ENCODE measurements at regions not wholly inside any gene's neighbourhood (a gene's known extent, or its start where the extent isn't known, plus 50 kb on each side); places are given as distances from the start of the nearest gene placed in this dataset.

DNA sequence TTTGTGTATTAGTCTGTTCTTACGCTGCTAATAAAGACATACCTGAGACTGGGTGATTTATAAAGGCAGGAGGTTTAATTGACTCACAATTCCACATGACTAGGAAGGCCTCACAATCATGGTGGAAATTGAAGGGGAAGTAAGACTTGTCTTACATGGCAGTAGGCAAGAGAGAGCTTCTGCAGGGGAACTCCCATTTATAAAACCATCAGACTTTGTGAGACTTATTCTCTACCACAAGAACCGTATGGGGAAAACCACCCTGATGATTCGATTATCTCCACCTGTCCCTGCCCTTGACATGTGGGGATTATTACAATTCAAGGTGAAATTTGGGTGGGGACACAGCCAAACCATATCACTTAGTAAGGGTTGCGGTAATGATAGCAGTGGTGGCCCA is 833.1 kb downstream of the FLRT2 start:
- no peaks in the 10 kb centered on the region for H3K9me3 Mint-ChIP-seq
- TF ChIP-seq EZH2phosphoT487 (IDR thresholded peaks at IDR 0.05) (no peak), CTCF (IDR thresholded peaks at IDR 0.05) (no peak), EZH2 (IDR thresholded peaks at IDR 0.05) (no peak)
- DNase-seq (ENCODE audit: low spot score) = no peak

DNA sequence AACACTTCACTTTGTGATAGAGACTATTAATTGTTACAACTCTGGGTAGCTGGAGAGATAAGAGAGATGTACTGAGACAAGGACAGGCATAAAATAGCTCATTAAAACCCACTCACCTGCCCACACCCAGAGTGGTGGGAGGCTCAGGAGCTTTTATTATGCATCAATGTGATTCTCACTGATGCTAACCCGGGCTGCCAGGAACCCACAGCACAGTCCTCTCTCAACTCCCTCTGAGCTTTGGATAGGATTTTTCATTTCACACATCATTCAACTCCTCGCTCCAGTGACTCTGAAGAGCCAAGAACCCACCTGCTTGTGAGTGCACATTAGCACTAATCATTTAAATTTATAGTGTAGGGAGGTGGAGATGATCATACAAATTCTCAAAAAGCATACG is 827.9 kb downstream of the FLRT2 start:
- Histone ChIP-seq H3K79me2 (ENCODE audit: low read depth) (no peaks in the 10 kb centered on the region), H3K9me3 (ENCODE audit: low read depth) (no peaks in the 10 kb centered on the region), H3K27me3 (no peaks in the 10 kb centered on the region), H4K20me1 (ENCODE audit: low read depth) (no peaks in the 10 kb centered on the region), H2AFZ (replicated peaks) (no peak overlapping the region), H3K27ac (no peak overlapping the region), H3F3A (ENCODE audit: low read depth) (no peaks in the 10 kb centered on the region), H3K4me2 (no peak overlapping the region), H3K36me3 (no peaks in the 10 kb centered on the region), H3K9ac (no peak overlapping the region), H3K4me3 (no peak overlapping the region), H3K4me1 (peaks cover 7% of the 10 kb centered on the region)
- Mint-ChIP-seq H3K4me1 (peaks cover 8% of the 10 kb centered on the region), H3K36me3 (no peaks in the 10 kb centered on the region), H3K27ac (no peak overlapping the region), H3K9me3 (no peaks in the 10 kb centered on the region), H3K4me3 (no peak overlapping the region), H3K27me3 (ENCODE audit: insufficient read depth, low read depth) (no peaks in the 10 kb centered on the region)
- no peak for DNase-seq (ENCODE audit: low spot score)
- TF ChIP-seq CTCF (IDR thresholded peaks at IDR 0.05) (no peak), EZH2phosphoT487 (IDR thresholded peaks at IDR 0.05) (no peak), EZH2 (IDR thresholded peaks at IDR 0.05) (no peak)

More for the DNA sequence above, 833.1 kb downstream of the FLRT2 start:
- Histone ChIP-seq H3K27ac (no peak overlapping the region), H3K9ac (no peak overlapping the region), H3K4me2 (no peak overlapping the region), H3K9me3 (ENCODE audit: low read depth) (no peaks in the 10 kb centered on the region), H2AFZ (replicated peaks) (no peak overlapping the region), H3K4me1 (no peaks in the 10 kb centered on the region), H3F3A (ENCODE audit: low read depth) (no peaks in the 10 kb centered on the region), H3K79me2 (ENCODE audit: low read depth) (no peaks in the 10 kb centered on the region), H3K36me3 (no peaks in the 10 kb centered on the region), H3K4me3 (no peak overlapping the region), H4K20me1 (ENCODE audit: low read depth) (no peaks in the 10 kb centered on the region), H3K27me3 (no peaks in the 10 kb centered on the region)
- peaks cover 4% of the 10 kb centered on the region for H3K4me1 Mint-ChIP-seq
- H3K4me3 Mint-ChIP-seq = no peak overlapping the region
- peaks cover 2% of the 10 kb centered on the region for H3K27me3 Mint-ChIP-seq (ENCODE audit: insufficient read depth, low read depth)
- H3K27ac Mint-ChIP-seq = no peak overlapping the region
- no peaks in the 10 kb centered on the region for H3K36me3 Mint-ChIP-seq

DNA sequence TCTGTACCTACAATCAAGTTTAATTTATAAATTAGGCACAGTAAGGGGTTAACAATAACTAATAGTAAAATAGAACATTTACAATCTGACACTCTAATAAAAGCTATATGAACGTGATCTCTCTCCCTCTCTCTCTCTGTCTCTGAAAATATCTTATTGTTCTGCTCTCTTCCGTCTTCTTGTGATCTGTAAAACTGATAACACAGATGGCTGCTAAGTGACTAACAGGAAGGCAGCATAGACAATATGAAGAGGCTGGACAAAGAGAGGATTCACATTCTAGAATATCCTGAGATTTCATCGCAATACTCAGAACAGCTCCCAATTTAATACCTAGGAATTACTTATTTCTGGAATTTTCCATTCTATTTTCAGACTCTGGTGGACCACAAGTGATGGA is 827.2 kb downstream of the FLRT2 start:
- Histone ChIP-seq H3K4me3 (no peak overlapping the region), H3K4me2 (no peak overlapping the region), H3K79me2 (ENCODE audit: low read depth) (no peaks in the 10 kb centered on the region), H3K9ac (no peak overlapping the region), H4K20me1 (ENCODE audit: low read depth) (no peaks in the 10 kb centered on the region), H2AFZ (replicated peaks) (no peak overlapping the region), H3K27ac (no peak overlapping the region), H3F3A (ENCODE audit: low read depth) (no peaks in the 10 kb centered on the region), H3K9me3 (ENCODE audit: low read depth) (no peaks in the 10 kb centered on the region), H3K36me3 (no peaks in the 10 kb centered on the region), H3K27me3 (no peaks in the 10 kb centered on the region), H3K4me1 (peaks cover 7% of the 10 kb centered on the region)
- Mint-ChIP-seq H3K9me3 (no peaks in the 10 kb centered on the region), H3K4me3 (no peak overlapping the region), H3K27ac (no peak overlapping the region), H3K27me3 (ENCODE audit: insufficient read depth, low read depth) (no peaks in the 10 kb centered on the region), H3K36me3 (no peaks in the 10 kb centered on the region), H3K4me1 (peaks cover 8% of the 10 kb centered on the region)
- TF ChIP-seq EZH2 (IDR thresholded peaks at IDR 0.05) = no peak
- no peak for DNase-seq (ENCODE audit: low spot score)

DNA sequence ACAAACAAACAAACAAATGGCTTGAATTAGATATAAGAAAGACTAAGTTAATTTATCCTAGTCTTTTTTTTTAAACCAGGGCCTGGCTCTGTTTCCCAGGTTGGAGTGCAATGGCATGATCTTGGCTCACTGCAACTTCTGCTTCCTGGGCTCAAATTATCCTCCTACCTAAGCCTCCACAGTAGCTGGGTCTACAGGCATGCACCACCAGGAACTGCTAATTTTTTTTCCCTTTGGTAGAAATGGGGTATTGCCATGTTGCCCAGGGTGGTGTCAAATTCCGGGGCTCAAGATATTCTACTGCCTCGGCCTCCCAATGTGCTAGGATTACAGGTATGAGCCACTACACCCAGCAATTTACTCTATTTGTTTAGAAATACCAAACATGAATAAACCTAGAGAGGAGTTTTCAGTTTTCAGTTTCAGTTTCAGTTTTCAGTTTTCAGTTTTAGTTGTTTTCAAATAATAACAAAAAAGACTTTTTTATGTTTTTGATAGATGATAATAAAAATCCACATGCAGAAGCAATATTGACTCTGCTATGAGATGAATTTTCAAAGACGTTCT is 817.0 kb downstream of the FLRT2 start:
- DNase-seq (ENCODE audit: low spot score) = no peak
- no peaks in the 10 kb centered on the region for H3K9me3 Mint-ChIP-seq
- Histone ChIP-seq H3F3A (ENCODE audit: low read depth) (no peaks in the 10 kb centered on the region), H2AFZ (replicated peaks) (no peak overlapping the region), H3K4me2 (no peak overlapping the region), H3K9me3 (ENCODE audit: low read depth) (no peaks in the 10 kb centered on the region), H4K20me1 (ENCODE audit: low read depth) (no peaks in the 10 kb centered on the region), H3K79me2 (ENCODE audit: low read depth) (no peaks in the 10 kb centered on the region), H3K4me3 (no peak overlapping the region), H3K27me3 (no peaks in the 10 kb centered on the region), H3K36me3 (no peaks in the 10 kb centered on the region), H3K9ac (no peak overlapping the region), H3K4me1 (no peaks in the 10 kb centered on the region), H3K27ac (no peak overlapping the region)
- H3K4me1 Mint-ChIP-seq = no peaks in the 10 kb centered on the region
- H3K27me3 Mint-ChIP-seq (ENCODE audit: insufficient read depth, low read depth) = no peaks in the 10 kb centered on the region
- no peak overlapping the region for H3K4me3 Mint-ChIP-seq
- H3K36me3 Mint-ChIP-seq = no peaks in the 10 kb centered on the region
- TF ChIP-seq CTCF (IDR thresholded peaks at IDR 0.05) = no peak
- TF ChIP-seq EZH2phosphoT487 (IDR thresholded peaks at IDR 0.05) = no peak
- no peak for TF ChIP-seq EZH2 (IDR thresholded peaks at IDR 0.05)
- H3K27ac Mint-ChIP-seq = no peak overlapping the region

Measured in neural progenitor cell (in vitro differentiated cells).